ENCODE measurements at regions not wholly inside any gene's neighbourhood (a gene's known extent, or its start where the extent isn't known, plus 50 kb on each side); places are given as distances from the start of the nearest gene placed in this dataset.
"Not testable (repeated sequence)": the region's sequence is repeated elsewhere in the genome, so short reads cannot be mapped to it uniquely, and the experiment has no call there.

DNA sequence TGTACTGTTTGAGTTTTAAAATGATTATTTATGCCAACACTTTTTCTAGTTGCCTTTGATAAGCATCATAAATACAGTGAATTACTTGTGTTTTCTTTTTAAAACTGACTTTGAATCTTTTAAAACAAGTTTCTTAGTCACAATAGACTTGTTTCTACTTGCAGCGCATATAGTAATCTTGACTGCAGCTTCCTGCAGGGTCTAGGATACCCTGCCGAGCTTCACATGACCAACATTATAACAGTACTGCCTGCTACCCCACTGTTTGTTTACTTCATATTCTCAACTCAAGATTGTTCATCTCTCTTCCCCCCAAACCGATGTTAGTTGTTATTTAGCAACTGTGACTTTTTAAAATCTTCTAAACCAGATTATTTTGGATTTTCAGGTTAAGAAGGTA, 751.3 kb upstream of the NEGR1 start:
- no peak for DNase-seq (ENCODE audit: low spot score)
- Mint-ChIP-seq H3K27ac (no peak overlapping the region), H3K4me3 (no peak overlapping the region), H3K9me3 (no peaks in the 10 kb centered on the region), H3K36me3 (ENCODE audit: low read depth) (no peaks in the 10 kb centered on the region), H3K27me3 (ENCODE audit: low read depth) (no peaks in the 10 kb centered on the region), H3K4me1 (ENCODE audit: low read depth) (no peaks in the 10 kb centered on the region)

DNA sequence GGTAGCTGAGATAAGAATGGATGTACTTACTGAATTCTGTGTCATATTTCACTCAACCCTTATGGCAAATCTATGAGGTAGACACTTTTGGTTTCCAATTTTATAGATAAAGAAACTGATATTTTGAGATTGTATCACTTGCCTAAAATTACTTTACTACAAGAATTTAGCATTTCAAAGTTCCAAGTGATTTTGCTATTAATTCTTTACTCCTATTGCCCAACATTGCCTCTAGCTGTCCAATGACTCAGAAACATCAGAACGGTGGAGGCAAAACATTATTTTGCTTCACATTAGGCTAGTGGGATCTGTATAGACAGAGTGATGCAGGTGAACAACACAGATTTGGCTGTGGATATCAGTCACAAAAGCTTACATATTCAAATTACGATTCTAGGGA, 747.2 kb upstream of the NEGR1 start:
- H3K4me1 Mint-ChIP-seq (ENCODE audit: low read depth), result no peaks in the 10 kb centered on the region
- H3K36me3 Mint-ChIP-seq (ENCODE audit: low read depth), result no peaks in the 10 kb centered on the region
- no peaks in the 10 kb centered on the region for H3K27me3 Mint-ChIP-seq (ENCODE audit: low read depth)
- no peaks in the 10 kb centered on the region for H3K9me3 Mint-ChIP-seq
- DNase-seq (ENCODE audit: low spot score), result no peak
- no peak overlapping the region for H3K4me3 Mint-ChIP-seq
- no peak overlapping the region for H3K27ac Mint-ChIP-seq

DNA sequence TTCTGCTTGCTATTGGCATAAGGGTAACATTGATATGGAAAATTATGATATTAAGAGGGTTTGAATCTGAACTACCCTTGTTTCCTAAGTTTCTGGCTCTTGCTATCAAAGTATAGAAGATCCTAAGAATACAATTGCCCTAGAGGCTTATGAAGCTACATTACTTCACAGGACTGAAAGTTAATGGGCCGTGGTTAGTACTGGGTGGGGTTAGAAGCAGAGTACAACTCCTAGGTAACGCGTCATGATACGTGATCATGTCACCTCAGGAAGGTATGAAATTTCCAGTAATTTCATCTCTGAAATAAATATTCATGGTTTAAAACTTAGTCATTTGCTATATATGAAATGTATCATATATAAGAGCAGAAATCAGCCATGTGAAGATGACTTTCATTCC, 743.8 kb upstream of the NEGR1 start:
- no peak overlapping the region for H3K27ac Mint-ChIP-seq
- DNase-seq (ENCODE audit: low spot score), result no peak
- no peaks in the 10 kb centered on the region for H3K9me3 Mint-ChIP-seq
- H3K36me3 Mint-ChIP-seq (ENCODE audit: low read depth), result no peaks in the 10 kb centered on the region
- H3K4me1 Mint-ChIP-seq (ENCODE audit: low read depth), result no peaks in the 10 kb centered on the region
- H3K27me3 Mint-ChIP-seq (ENCODE audit: low read depth), result no peaks in the 10 kb centered on the region
- H3K4me3 Mint-ChIP-seq, result no peak overlapping the region

DNA sequence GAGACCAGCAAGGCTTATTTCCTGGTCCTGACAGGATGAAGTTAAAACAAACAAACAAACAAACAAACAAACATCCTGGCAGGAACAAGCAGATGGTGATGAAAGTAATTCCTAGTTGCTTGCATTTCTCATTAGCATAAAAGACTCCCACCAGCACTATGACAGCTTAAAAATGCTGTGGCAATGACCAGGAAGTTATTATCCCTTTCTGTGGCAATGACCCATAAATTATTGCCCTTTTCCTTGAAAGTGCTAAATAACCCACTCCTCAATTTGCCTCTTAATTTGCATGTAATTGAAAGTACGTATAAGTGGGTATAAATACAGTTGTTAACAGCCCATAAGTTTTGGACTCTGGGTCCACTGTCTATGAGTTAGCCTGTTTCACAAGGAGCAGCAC, 727.6 kb upstream of the NEGR1 start:
- Mint-ChIP-seq H3K4me1 (ENCODE audit: low read depth) (no peaks in the 10 kb centered on the region), H3K9me3 (peaks cover 8% of the 10 kb centered on the region), H3K27me3 (ENCODE audit: low read depth) (no peaks in the 10 kb centered on the region), H3K4me3 (no peak overlapping the region), H3K27ac (no peak overlapping the region), H3K36me3 (ENCODE audit: low read depth) (no peaks in the 10 kb centered on the region)
- no peak for DNase-seq (ENCODE audit: low spot score)

DNA sequence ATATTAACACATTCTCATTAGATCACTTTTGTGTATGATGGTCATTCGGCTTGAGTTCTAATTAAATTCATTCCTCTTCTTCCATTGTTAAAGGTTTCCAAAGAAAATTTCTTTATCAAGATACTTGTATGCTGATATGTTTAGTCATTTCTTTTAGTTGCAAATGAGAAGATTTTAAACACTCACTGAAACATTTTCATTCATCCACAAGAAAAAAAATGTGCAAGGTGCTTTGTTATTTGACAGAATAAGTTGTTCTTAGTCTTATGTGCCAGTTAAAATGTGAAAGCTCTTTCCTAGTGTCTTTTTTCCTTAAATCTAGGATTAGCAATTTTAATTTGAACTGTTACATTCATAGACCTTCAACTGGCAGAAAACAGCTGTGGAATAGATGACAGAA, 727.0 kb upstream of the NEGR1 start:
- DNase-seq (ENCODE audit: low spot score), result no peak
- H3K9me3 Mint-ChIP-seq, result peaks cover 8% of the 10 kb centered on the region
- H3K4me1 Mint-ChIP-seq (ENCODE audit: low read depth), result no peaks in the 10 kb centered on the region
- H3K4me3 Mint-ChIP-seq, result no peak overlapping the region
- no peaks in the 10 kb centered on the region for H3K27me3 Mint-ChIP-seq (ENCODE audit: low read depth)
- no peaks in the 10 kb centered on the region for H3K36me3 Mint-ChIP-seq (ENCODE audit: low read depth)
- no peak overlapping the region for H3K27ac Mint-ChIP-seq

DNA sequence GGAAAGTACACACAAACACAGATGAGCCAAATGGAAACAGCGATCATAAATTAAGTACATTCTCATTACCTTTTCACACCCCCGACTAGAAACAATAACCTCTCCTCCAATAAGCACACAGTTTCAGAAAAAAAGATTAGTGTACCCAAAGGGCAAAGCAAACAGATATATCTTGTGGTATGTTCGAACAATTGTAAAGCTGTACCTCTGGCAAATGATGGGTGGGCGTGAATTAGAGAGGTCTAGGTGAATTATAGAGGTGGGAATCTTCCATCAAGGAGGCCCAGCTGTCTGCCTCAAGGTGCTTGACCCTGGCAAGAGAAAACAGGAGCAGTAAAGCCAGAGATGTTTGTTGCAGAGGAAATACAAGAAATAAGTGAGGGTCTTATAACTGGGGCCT, 715.3 kb upstream of the NEGR1 start:
- H3K4me1 Mint-ChIP-seq (ENCODE audit: low read depth), result no peaks in the 10 kb centered on the region
- no peak overlapping the region for H3K4me3 Mint-ChIP-seq
- no peaks in the 10 kb centered on the region for H3K36me3 Mint-ChIP-seq (ENCODE audit: low read depth)
- peaks cover 5% of the 10 kb centered on the region for H3K9me3 Mint-ChIP-seq
- H3K27me3 Mint-ChIP-seq (ENCODE audit: low read depth), result no peaks in the 10 kb centered on the region
- no peak overlapping the region for H3K27ac Mint-ChIP-seq
- no peak for DNase-seq (ENCODE audit: low spot score)

DNA sequence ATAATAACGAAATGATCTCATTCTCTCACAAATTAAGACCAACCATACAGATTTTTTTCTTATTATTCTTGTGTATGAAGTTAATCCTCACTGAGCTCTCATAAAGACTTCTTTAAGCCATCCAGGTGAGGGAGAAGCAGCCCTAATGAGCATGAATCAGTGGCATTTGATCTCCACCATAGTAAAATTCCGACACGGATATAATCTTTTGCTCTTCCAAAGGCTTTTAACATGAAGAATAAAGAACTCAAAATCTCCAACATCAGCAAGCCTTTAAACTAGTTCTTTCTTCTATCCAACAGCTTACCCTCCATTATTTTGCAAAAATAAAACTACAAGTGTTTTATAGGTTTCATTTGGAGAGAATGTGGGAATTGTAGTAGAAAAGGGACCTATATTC, 714.7 kb upstream of the NEGR1 start:
- no peak for DNase-seq (ENCODE audit: low spot score)
- Mint-ChIP-seq H3K36me3 (ENCODE audit: low read depth) (no peaks in the 10 kb centered on the region), H3K27ac (no peak overlapping the region), H3K27me3 (ENCODE audit: low read depth) (no peaks in the 10 kb centered on the region), H3K4me3 (no peak overlapping the region), H3K9me3 (peaks cover 6% of the 10 kb centered on the region), H3K4me1 (ENCODE audit: low read depth) (no peaks in the 10 kb centered on the region)

DNA sequence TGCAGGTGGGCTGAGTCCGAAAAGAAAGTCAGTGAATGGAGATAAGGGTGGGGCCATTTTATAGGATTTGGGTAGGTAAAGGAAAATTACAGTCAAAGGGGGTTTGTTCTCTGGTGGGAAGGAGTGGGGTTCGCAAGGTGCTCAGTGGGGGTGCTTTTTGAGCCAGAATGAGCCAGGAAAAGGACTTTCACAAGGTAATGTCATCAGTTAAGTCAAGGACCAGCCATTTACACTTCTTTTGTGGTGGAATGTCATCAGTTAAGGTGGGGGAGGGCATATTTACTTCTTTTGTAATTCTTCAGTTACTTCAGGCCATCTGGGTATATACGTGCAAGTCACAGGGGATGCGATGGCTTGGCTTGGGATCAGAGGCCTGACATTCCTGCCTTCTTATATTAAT, 705.5 kb upstream of the NEGR1 start:
- not testable (repeated sequence) for H3K4me1 Mint-ChIP-seq (ENCODE audit: low read depth); H3K27ac Mint-ChIP-seq; DNase-seq (ENCODE audit: low spot score); H3K4me3 Mint-ChIP-seq; H3K36me3 Mint-ChIP-seq (ENCODE audit: low read depth); H3K27me3 Mint-ChIP-seq (ENCODE audit: low read depth)
- peaks cover 51% of the 10 kb centered on the region for H3K9me3 Mint-ChIP-seq

DNA sequence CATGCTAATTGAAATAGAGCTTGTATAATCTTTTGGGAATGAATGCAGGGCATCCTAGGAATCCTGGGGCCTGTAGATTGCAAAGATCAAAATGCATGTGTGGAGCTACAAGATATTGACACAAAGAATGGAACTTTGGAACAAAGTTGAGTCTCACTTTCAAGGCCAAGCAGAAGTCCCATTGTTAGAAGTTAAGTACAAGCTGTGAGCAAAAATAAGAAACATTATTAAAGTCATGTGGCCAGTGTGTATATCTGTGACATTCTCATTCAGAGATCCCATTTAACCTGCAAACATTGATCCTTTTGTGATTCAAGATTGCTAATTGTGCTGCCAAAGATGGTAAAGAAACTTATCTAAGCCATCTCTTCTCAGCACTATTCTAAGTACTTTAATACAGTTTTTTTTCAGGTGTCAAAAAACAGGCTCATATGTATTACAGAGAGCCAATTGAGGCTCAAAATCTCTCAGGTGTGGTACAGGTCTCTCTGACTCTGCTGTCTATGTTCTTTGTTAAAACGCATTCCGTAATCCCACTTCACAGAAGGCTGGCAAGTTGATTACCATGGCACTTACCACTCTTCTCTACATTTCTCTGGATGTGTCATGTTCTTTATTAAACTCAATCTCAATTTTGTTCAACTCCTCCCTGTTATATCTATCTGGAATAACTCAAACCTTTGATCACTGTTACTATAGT, 704.4 kb upstream of the NEGR1 start:
- H3K27me3 Mint-ChIP-seq (ENCODE audit: low read depth), result no peaks in the 10 kb centered on the region
- H3K36me3 Mint-ChIP-seq (ENCODE audit: low read depth), result no peaks in the 10 kb centered on the region
- no peak overlapping the region for H3K27ac Mint-ChIP-seq
- H3K4me3 Mint-ChIP-seq, result no peak overlapping the region
- DNase-seq (ENCODE audit: low spot score), result no peak
- H3K9me3 Mint-ChIP-seq, result peaks cover 50% of the 10 kb centered on the region
- no peaks in the 10 kb centered on the region for H3K4me1 Mint-ChIP-seq (ENCODE audit: low read depth)

DNA sequence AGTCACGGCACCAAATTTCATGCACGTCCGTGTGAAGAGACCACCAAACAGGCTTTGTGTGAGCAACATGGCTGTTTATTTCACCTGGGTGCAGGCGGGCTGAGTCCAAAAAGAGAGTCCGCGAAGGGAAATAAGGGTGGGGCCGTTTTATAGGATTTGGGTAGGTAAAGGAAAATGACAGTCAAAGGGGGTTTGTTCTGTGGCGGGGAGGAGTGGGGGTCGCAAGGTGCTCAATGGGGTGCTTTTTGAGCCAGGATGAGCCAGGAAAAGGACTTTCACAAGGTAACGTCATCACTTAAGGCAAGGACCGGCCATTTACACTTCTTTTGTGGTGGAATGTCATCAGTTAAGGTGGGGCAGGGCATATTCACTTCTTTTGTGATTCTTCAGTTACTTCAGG, 702.7 kb upstream of the NEGR1 start:
- not testable (repeated sequence) for DNase-seq (ENCODE audit: low spot score); H3K4me3 Mint-ChIP-seq; H3K27ac Mint-ChIP-seq; H3K27me3 Mint-ChIP-seq (ENCODE audit: low read depth); H3K4me1 Mint-ChIP-seq (ENCODE audit: low read depth); H3K36me3 Mint-ChIP-seq (ENCODE audit: low read depth)
- peaks cover 46% of the 10 kb centered on the region for H3K9me3 Mint-ChIP-seq

DNA sequence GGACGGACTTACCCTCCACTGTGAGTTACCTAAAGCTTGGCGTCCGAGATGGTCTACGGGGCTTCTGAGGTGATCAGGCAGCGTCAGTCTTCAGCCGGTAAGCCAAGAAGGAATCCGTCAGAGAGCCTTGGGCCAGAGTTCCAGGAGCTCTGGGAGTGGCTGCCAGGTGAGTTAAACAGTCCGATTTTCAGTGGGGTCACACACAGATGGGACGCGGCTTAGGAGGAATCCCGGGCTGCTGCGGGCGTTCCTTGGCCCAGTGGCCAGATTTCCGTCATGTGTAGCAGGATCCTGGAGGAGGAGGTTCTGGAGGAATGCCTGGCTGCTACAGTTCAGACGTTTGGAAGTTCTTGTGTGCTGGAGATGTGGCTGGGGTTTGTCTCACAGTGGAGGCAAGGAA, 700.7 kb upstream of the NEGR1 start:
- H3K36me3 Mint-ChIP-seq (ENCODE audit: low read depth); DNase-seq (ENCODE audit: low spot score); H3K4me1 Mint-ChIP-seq (ENCODE audit: low read depth); H3K27ac Mint-ChIP-seq; H3K4me3 Mint-ChIP-seq; H3K27me3 Mint-ChIP-seq (ENCODE audit: low read depth): not testable (repeated sequence)
- H3K9me3 Mint-ChIP-seq, result peaks cover 36% of the 10 kb centered on the region

DNA sequence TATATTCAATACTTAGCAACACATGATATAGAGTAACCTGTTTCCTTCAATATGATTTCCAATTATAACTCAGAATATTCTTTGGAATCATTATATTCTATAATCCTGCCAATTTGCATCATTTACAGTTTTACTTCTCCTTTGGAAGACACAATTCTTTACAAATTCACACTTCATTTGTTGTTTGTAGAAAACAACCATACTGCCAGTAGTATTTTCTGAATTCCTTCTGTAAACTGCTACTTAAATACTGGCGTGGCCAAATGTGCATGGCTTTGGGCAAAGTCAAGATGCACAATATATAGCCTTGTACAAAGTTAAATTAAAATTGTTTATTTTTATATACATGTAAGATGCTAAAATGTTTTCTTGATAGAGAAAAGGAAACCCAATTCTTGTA, 687.1 kb upstream of the NEGR1 start:
- no peaks in the 10 kb centered on the region for H3K4me1 Mint-ChIP-seq (ENCODE audit: low read depth)
- H3K4me3 Mint-ChIP-seq, result no peak overlapping the region
- H3K27ac Mint-ChIP-seq, result no peak overlapping the region
- no peaks in the 10 kb centered on the region for H3K36me3 Mint-ChIP-seq (ENCODE audit: low read depth)
- no peak for DNase-seq (ENCODE audit: low spot score)
- H3K9me3 Mint-ChIP-seq, result peaks cover 8% of the 10 kb centered on the region
- no peaks in the 10 kb centered on the region for H3K27me3 Mint-ChIP-seq (ENCODE audit: low read depth)

DNA sequence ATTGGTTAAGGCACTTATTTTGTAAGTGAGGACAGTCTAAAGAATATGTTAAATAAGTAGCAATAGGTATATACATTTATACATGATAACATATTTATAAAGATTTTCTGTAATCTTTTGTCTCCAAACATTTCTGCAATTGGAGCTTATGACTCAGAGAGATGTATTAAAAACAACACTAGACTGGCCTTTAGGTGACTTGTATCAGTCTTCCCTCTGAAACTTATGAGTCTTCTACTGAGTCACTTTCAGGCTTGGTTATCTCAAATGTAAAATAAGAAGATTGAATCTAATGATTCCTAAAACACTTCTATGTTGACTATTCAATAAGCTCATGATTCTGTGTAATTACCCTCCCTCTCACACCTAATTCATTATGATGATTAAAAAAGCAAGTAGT, 672.6 kb upstream of the NEGR1 start:
- H3K4me1 Mint-ChIP-seq (ENCODE audit: low read depth), result no peaks in the 10 kb centered on the region
- H3K4me3 Mint-ChIP-seq, result no peak overlapping the region
- peaks cover 3% of the 10 kb centered on the region for H3K9me3 Mint-ChIP-seq
- DNase-seq (ENCODE audit: low spot score), result no peak
- H3K36me3 Mint-ChIP-seq (ENCODE audit: low read depth), result no peaks in the 10 kb centered on the region
- H3K27ac Mint-ChIP-seq, result no peak overlapping the region
- no peaks in the 10 kb centered on the region for H3K27me3 Mint-ChIP-seq (ENCODE audit: low read depth)

DNA sequence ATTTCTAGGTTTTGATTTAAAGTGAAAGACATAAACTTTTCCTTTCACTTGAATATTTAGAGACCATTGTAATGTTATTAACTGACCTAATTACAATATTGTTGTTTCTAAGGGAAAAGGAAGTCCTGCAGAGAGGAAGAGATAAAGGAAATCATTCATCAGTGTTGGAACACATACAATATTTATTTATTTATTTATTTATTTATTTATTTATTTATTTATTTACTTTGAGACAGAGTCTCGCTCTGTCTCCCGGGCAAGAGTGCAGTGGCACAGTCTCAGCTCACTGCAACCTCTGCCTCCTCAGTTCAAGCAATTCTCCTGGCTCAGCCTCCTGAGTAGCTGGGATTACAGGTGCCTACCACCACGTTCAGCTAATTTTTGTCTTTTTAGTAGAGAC, 668.6 kb upstream of the NEGR1 start:
- H3K27ac Mint-ChIP-seq; H3K27me3 Mint-ChIP-seq (ENCODE audit: low read depth); H3K4me3 Mint-ChIP-seq: not testable (repeated sequence)

DNA sequence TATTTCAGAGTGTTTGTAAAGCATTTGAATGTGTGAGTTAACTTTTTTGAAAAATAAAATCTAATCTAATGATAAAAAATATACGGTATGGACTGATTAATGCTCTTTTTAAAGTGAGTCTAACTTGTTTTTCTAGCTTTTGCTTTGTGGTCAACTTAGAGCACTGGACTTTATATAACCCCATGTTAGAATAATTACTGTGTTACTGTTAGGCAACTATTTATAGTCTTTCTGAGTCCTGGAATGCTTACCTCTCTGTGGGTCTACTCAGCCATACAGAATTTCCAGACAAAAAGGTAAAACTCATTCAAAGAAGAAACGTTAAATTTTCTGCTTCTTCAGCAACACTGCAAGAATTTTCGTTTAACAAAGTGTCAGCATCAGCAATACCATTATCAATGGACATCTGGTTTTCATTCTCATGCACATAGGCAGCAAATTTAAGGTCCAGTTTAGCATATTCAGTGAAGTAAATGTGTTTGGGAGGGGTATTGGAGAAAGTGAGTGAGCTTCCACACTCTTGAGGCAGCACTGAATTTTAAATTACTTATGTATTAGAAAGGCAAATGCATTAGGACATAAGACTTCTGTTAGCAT, 664.7 kb upstream of the NEGR1 start:
- no peak for DNase-seq (ENCODE audit: low spot score)
- H3K36me3 Mint-ChIP-seq (ENCODE audit: low read depth), result no peaks in the 10 kb centered on the region
- H3K27me3 Mint-ChIP-seq (ENCODE audit: low read depth), result no peaks in the 10 kb centered on the region
- H3K27ac Mint-ChIP-seq, result no peak overlapping the region
- no peaks in the 10 kb centered on the region for H3K4me1 Mint-ChIP-seq (ENCODE audit: low read depth)
- H3K9me3 Mint-ChIP-seq, result no peaks in the 10 kb centered on the region
- no peak overlapping the region for H3K4me3 Mint-ChIP-seq

More for the DNA sequence above, 668.6 kb upstream of the NEGR1 start:
- not testable (repeated sequence) for H3K36me3 Mint-ChIP-seq (ENCODE audit: low read depth); H3K4me1 Mint-ChIP-seq (ENCODE audit: low read depth); H3K9me3 Mint-ChIP-seq; DNase-seq (ENCODE audit: low spot score)

Measured in T-helper 2 cell treated with Interferon-gamma antibody and Interleukin-4, amounts not matched to agents 5 μg/mL and 100 μg/mL, for 36 hours (primary cell).